GM12872 (cell line): ENCODE measurements at regions not wholly inside any gene's neighbourhood (a gene's known extent, or its start where the extent isn't known, plus 50 kb on each side); places are given as distances from the start of the nearest gene placed in this dataset.

Source experiments
- CTCF ChIP-seq: IDR thresholded peaks from 3 replicates; pipeline ENCODE4 v1.5.1; 2011; ENCODE audit warnings: low read depth, mild to moderate bottlenecking, low read length, moderate library complexity; ENCODE audit not compliant: insufficient read depth

DNA sequence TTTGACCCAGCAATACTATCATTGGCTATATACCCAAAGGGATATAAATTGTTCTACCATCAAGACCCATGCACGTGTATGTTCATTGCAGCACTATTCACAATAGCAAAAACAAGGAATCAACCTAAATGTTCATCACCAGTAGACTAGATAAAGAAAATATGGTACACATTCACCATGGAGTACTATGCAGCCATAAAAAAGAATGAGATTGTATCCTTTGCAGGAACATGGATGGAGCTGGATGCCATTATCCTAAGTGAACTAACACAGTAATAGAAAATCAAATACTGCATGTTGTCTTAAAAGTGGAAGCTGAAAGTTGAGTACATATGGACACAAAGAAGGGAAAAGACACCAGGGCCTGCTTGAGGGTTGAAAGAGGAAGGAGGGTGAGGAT is 803.1 kb upstream of the PCDH10 start:
- no peak for TF ChIP-seq CTCF

DNA sequence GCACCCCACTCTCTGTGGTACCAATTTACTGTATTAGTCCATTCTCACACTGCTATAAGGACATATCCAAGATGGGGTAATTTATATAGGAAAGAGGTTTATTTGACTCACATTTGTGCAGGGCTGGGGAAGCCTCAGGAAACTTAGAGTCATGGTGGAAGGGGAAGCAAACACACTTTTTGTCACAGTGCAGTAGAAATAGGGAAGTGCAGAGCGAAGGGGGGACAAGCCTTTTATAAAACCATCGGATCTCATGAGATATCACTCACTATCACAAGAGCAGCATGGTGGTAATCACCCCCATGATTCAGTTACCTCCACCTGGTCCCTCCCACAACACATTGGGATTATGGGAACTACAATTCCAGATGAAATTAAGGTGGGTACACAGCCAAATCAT is 766.9 kb upstream of the PCDH10 start:
- no peak for TF ChIP-seq CTCF

- no peak for TF ChIP-seq CTCF
Observed at GRCh38 chr4:132383571-132384199, 765.4 kb upstream of the PCDH10 start.

DNA sequence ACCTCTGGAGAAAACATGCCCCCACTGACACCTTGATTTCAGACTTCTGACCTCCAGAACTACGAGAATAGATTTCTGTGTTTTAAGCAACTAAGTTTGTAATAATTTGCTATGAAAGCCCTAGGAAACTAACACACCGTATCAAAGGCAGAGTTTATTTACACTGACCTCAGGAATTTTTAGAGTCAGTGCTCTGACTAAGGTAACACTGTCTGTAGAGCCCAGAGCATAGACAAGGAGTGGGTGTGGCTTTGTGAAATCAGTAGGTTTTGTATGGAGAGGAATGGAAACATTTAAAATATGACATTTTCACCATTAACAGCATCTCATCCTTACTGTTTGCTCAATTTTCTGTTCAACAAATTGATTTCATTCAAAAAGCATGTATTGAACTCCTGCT is 764.4 kb upstream of the PCDH10 start:
- no peak for TF ChIP-seq CTCF

DNA sequence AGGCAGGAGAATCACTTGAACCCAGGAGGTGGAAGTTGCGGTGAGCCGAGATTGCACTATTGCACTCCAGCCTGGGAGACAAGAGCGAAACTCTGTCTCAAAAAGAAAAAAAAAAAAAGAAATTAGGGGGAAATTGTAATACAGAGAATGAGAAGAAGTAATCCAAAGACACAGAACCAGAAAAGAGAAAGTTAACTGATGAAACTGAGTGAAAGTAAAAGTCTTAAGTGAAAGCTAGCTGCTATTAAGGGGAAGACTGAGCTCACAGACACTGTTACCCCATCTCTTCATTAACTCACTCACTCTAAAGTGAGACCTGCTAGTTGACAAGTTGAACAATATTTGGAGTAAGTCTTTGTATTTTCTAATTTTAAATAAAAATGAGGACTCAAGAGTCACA is 763.0 kb upstream of the PCDH10 start:
- TF ChIP-seq CTCF: no peak

GRCh38 chr4:132387060-132387459 is 762.0 kb upstream of the PCDH10 start:
- TF ChIP-seq CTCF: no peak

DNA sequence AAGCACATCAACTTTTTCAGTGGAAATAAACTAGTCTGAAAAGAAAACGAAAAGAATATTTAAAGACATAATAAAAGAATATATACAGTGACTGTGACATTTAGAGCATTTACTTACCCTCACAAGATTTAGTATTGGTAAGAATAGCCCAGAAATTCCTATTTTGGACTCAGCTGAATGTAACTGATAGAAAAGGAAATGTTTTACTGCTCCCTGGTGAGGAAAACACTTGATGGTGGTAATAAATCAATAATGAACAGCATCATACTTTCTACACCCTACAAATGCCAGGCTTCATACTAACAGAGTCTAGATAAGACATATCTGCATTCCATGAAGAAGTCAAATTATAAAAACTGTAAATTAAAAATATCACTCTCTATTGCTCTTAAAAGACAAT is 753.5 kb upstream of the PCDH10 start:
- no peak for TF ChIP-seq CTCF
